HG02642 (cell line): ENCODE measurements at regions not wholly inside any gene's neighbourhood (a gene's known extent, or its start where the extent isn't known, plus 50 kb on each side); places are given as distances from the start of the nearest gene placed in this dataset.

Experiments used
- ATAC-seq: cut with Tn5 transposase; IDR thresholded peaks from one replicate; pipeline ENCODE4 v1.9.1; 2021; ENCODE audit warnings: mild to moderate bottlenecking; ENCODE audit not compliant: unreplicated experiment, poor library complexity

DNA sequence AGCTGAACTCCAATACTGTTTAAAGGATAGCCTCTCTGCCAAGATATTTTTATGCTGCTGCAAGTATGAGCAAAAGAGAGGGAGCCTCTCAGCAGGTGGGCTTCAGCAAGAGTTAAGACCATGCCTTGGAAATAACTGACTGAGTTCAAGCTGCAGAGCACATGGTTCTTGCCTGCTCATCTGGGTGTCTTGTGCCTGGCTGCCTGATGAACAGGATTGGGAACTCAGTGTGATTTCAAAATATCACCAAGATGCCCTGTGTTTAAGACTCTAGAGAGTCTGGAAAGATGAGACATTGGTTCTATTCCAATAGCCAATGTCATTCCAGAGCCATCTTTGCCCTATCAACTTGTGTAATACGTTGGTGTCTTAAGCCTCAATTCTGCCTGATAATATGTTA lies 147.5 kb upstream of the VEPH1 start:
- ATAC-seq: no peak

DNA sequence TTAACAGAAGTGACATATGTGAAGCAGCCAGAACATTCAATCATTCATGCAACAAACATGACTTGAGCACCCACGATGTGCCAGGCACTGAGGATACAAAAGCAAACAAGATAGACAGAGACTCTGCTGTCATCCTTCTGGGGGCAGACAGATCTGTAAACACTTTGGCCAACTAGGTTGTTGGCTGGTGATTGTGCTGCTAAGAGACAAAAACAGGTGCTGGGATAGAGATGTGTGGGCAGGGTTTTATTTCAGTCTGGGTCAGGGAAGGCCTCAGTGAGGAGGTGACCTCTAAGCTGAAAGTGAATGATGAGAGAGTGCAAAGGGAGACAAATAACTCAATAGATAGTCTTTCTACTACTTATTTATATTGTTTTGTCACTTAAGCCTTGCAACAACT lies 147.0 kb upstream of the VEPH1 start:
- ATAC-seq: no peak

DNA sequence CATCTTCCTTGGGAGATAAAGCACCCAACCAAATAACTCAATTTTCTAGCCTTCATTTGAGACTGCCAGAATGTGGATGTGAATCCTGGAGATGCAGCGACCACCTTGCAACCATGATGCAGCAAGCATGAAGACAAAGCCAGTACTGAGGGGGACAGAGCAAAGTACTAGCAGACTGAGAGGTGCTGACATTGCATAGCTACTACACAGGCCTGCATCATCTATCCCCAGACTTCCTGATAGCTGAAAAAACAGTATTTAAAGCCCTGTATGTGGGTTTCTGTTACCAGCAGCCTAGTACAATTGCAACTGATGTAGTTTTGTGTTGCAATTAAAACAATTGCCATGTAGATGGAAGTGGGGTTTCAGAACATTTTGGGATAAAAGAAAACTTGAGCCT lies 146.3 kb upstream of the VEPH1 start:
- ATAC-seq: no peak

DNA sequence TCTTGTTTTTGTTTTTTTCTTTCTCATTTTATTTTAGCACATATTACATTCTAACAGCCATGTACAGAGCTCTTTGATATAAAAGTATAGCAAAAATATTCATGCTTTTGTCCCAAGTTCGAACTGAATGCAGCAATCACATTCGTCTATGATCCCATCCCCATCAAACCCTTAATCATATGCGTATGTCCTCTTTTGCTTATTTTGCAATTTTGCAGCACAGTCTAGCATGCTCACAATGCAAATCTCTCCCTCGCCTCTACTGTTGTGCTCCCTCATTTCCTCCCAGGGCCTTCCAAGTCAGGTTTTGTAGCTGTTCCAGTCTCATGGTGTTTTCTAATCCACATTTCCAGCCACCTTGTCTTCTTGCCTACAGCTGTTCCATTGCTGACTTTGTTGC lies 144.6 kb upstream of the VEPH1 start:
- ATAC-seq: no peak

DNA sequence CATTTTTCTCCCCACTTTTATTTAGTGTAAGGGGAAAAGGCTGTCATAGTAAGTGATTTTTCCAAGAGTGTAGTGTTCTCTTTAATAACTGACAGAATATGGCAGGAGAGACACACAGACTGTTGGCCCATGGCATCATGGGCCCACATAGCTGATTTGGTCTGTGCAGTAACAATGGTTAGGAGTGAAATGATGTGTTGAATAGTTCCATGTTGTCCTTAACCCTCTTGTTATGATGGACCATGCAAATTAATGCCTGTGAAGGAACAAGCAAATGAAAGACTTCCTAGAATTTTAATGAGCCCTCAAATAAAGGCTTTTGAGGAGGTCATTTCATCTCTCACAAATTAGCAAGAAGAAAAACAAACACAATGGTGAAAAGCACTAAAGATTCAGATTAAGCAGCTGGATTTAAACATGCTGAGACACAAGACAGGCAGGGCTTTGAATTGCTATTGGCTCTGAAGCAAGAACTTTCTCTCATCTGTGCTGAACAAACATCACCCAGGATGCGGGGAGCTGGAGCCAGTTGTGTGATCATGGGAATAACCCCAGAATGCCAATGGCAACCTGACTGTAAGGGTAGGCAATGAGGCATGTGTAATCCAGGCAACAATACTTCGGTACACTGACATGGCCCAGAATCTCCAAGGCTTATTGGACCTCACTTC lies 136.7 kb upstream of the VEPH1 start:
- no peak for ATAC-seq

DNA sequence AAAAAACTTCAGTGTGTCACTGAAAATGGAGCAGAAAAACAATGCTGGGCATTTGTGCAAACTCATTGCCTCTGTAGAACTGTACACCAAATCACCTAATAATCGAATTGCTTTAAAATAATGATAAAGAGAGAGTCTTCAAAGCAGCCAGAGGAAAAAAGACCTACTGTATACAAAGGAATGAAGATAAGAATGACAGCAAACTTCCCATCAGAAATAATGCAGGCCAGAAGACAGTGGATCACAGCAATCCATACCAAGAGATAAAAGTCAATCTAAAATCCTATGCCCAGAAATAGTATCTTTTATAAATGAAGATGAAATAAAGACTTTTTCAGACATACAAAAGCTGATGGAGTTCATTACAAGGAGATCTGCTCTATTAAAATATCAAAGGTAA lies 134.7 kb upstream of the VEPH1 start:
- ATAC-seq: no peak

DNA sequence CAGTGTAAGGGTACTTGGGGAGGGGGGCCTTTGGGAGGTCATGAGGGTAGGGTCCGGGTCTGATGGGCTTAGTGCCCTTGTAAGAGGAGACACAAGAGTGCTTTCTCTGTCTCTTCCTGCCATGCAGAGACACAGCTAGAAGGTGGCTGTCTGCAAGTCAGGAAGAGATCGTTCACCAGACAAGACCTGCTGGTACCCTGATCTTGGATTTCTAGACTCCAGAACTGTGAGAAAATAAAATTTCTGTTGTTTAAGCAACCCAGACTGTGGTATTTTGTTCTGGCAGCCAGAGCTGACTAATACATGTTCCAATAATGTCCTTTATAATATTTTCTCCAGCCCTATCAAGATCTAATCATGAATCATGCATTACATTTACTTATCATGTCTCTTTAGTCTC lies 130.0 kb upstream of the VEPH1 start:
- ATAC-seq: no peak

DNA sequence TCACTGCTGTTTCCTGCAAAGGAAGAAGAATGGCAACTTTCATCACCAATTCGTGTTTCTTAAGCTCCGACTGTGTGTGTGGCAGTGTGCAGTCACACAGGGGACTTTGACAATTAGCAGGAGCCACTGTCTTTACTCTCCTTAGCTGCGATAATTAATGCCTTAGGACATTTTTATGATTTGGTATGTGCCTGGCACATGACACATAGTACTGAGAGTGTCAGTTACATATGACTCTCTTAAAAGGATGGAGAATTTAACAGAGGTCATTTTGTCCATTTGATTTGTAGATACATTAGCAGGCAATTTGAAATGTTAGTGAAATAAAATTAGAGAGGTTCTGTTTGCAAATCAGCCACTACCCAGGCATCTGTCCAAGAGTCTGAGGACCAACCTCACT lies 128.9 kb upstream of the VEPH1 start:
- no peak for ATAC-seq

DNA sequence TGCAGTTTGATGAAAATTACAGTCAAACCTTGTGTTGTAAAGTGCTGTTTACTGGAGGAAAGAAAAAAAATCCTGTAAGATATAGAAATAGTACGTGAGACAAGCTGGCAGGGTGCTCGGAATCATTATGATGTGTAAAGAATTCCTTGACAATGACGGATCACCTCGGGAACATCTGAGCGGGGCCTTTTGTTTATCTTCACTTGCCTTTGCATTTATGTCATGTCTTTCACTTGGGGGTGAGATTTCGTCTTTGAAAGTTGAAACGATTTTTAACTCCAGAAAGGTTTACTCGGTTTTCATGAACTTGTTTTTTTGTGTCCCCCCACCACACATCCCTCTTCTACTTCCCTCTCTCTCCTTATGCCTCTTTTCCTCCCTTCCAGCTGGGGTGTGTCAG lies 128.3 kb upstream of the VEPH1 start:
- no peak for ATAC-seq

DNA sequence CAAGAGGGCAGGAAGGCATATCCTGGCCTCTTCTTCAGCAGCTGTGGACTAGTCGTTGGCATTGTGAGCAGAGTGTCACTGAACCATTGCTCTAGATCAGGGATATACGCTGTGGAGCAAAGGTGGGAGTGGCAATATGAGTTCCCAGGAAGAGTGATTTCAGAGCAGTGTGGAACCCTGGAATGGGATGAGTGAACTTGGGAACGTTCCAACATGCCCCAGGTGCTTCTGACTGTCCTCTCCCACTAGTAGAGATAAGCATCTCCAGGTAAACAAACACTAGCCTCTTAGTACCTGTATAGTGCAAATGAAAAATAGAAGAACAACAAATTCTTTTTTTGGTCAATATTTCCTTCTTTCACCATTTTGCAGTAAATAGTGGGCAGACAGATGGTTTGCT lies 123.6 kb upstream of the VEPH1 start:
- no peak for ATAC-seq

DNA sequence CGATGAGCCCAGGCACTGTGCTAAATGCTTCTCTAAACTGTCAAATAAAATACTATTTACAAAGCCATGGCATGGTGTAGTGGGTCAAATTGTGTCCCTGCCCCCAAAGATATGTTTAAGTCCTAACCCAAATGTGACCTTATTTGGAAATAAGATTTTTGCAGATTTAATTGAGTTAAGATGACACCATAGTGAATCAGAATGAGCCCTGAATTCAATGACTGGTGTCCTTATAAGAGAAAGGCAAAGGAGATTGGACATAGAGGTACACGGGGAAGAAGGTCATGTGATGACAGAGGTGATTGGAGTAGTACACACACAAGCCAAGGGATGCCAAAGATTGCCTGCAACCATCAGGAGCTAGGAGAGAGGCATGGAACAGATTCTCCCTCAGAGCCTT lies 121.6 kb upstream of the VEPH1 start:
- no peak for ATAC-seq

DNA sequence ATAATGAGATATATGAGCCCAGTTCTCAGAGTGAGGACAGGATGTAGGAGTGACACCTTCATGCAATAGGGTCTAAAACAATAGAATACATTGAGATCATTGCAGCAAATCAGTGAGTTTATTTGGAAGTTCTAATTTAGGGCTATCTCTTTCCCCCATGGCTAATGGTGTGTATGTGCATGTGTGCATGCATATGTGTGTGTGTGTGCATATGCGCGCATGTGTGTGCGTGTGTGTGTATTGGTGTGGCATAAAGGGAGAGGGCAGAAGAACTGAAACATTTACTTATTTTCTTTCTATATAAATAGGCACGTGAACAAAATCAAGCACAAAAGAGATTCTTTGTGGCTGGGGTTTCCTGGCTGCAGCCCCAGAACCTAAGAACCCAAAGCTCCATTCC lies 115.7 kb upstream of the VEPH1 start:
- no peak for ATAC-seq

DNA sequence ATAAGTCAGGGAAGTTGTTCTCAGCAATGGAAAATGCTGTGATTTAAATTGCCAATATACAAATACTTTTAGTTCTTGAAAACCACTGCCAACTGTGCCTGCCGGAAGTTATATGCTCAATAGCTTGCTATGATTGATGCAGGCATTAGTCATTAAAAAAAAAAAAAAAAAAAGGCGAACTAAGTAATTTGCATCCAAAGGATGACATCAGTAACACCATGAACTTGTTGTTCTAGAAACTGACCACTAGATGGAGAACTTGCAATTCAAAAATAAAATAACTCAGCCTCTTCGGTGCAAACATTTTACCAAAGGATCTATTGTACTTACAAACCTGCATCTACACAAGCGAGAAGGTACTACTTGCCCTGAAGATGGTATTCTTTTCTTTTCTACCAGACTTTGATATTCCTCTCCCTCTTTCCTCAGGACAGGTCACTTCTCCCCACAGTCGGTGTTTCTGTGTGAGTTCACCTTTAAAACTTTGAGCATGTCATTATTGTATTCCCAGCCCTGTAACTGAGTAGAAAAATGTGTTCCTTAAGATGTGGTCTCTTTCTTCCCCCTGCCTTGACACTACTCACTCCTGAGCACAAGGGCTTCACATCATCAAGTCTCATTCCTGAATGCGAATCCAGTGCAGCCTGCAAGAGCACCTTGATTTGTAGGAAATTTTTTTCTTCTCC lies 115.0 kb upstream of the VEPH1 start:
- peak; percentile 78 for ATAC-seq

DNA sequence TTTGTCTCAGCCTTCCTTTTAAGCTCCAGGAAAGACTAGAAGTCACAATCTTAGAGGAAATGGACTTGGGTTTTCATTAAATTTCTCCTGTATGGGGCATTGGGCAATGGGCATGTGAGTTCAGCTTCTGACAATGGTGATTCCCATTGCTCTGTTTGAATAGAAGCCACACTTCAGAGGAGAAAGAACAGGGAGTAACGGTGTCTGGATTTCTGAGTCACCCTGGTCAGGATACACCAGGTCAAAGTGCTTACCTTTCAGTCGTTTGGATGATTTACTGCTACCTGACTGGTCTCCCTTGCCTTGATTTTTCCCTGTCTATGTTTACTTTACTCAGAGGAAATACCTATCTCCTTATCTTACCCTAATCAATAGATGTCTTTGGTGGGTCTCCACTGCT lies 111.7 kb upstream of the VEPH1 start:
- no peak for ATAC-seq

DNA sequence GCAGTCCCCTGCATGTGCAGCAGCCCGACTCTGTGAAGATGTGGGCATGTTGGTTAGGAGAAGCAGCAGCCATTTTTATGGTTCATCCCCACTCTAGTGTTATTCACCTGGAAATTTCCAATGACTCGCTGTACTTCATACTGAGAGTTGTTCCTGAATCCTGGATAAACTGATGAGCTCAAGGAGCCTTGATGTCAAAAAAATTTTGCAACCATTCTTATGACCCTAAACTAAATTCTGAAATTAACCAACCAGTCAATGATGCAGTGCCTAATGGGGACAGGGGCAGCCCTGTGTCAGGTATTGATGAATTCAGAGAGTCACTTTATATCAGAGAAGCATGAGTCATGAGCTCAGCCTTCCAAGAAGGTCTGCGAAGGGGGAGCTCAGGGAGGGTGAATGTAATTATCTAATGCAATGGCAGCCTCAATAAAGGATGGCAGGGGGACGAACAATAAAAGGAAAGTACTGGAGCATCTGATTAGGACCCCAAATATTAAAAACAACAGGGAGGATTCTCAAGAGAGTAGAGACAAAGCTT lies 108.4 kb upstream of the VEPH1 start:
- ATAC-seq: no peak

DNA sequence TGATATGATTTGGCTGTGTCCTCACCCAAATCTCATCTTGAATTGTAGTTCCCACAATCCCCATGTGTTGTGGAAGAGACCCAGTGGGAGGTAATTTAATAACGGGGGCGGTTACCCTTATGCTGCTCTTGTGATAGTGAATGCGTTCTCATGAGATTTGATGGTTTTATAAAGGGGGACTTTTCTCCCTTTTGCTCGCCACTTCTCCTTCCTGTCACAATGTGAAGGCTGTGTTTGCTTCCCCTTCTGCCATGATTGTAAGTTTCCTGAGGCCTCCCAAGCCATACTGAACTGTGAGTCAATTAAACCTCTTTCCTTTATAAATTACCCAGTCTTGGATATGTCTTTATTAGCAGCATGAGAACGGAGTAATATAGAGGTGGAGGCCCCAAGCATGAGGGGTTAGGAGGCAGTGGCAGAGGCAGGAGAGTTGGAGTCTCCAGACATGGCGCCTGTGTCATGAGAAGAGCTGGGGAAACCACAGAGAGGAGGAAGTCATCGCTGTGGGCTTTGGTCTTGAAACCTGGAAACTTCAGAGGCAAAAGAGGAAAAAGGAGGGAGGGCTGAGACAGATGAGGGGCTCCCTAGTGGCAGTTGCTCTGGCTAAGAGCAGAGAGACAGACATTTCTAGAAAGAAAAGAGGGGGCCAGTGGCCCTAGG lies 107.8 kb upstream of the VEPH1 start:
- ATAC-seq: no peak

DNA sequence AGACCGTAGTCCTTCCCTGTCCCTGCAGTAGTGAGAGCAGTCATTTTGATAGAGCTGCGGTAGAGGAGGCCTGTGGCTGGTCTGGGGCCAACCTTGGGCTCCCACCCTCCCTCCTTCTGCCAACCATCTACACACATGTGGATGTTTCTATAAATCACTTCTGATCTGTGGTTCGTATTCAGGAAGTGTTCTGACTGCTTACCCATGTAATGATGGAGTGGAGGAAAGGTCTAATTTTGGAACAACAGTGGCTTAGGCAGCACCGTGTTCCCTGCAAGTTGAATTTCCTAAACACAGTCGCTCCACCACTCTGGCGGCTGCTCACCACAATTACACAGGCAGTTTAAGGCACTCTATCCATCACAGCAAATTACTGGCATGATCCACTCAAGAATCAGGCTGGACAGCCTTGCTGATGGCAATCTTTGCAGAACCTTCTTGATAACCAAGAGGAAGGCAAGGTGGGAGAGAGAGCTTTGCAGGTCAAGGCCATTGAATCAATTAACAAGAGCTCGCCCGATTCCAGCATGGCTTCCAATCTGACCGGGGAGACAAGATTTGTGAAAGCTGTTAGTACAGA lies 104.7 kb upstream of the VEPH1 start:
- no peak for ATAC-seq

DNA sequence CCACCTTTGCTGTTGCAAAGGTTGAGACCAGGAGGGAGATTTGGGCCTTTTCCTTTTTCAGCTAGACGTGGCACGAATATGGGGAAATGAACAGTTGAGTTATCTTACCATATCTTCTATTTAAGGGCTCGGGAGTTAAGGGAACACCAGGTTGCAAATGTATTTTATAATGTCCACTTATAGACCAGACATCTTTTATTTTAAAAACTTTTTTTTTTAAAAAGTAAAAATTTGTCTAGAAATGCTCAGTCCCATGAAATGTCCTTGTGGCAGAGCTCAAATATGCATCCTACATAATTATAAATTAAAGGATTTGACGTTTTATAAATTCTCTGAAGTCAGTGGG lies 103.6 kb upstream of the VEPH1 start:
- no peak for ATAC-seq

DNA sequence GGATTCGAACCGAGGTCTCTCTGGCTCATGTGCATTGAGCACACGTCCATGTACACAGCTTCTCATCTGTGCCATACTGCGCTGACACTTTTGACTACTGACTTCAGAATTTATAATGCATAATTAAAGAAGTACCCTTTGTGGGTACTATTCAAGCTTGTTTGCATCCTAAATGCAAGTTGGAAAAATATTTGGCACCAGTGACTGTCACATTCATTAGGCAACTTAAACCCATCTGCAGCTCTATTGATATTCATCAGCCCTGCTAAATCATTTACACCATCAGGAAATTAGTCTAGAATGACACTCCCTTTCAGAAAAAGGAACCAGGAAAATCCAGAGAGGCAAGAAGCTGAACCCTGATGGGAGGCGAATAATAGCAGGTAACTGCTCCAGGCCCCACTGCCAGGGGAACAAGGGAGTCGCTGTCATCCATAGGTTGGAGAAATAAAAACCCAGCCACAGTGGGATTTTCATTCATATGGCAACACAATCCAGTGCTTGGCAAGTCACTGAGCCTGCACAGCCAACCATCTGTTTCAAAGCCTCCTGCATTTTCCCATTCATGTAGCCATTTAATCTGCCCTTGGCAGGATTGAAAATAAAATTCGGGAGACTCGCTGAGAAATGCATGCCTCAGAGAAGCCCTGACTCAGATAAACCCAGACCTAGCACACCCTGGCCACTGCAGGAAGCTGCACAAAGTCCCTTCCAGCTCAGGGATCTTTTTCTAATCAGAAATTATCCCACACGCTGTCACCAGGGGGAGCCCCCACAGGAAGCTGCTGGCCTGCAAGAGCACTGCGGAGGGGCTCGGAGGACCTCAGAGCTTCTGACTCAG lies 103.0 kb upstream of the VEPH1 start:
- peak; percentile 96 for ATAC-seq

DNA sequence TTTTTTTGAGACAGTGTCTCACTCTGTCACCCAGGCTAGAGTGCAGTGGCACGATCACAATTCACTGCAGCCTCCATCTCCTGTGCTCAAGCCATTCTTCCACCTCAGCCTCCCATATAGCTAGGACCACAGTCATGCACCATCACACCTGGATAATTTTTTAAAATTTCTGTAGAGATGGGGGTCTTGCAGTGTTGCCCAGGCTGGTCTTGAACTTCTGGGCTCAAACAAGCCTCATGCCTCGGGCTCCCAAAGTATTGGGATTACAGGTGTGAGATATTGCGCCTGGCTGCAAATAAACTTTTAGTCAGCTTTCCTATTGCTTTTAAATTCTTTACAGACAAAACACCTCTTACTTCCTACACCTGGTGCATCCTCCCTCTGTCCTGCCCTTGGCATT lies 102.1 kb upstream of the VEPH1 start:
- no peak for ATAC-seq
